22Rv1 (cell line): ENCODE measurements at regions not wholly inside any gene's neighbourhood (a gene's known extent, or its start where the extent isn't known, plus 50 kb on each side); places are given as distances from the start of the nearest gene placed in this dataset.
"Not testable (repeated sequence)": the region's sequence is repeated elsewhere in the genome, so short reads cannot be mapped to it uniquely, and the experiment has no call there.

ENCODE experiments used
- H3K27ac ChIP-seq: fragments of 450-650 bp; 2 replicates; pipeline ENCODE4 v1.5.1; 2017
- ZFX ChIP-seq: fragments of 450-650 bp; IDR thresholded peaks from 2 replicates; pipeline ENCODE4 v1.6.1; 2017; ENCODE audit warnings: antibody characterized with exemption, borderline replicate concordance
- TF ChIP-seq, protein P1 (sequence below): fragments of 450-650 bp; IDR thresholded peaks from 2 replicates; pipeline ENCODE4 v1.5.1; 2017; ENCODE audit warnings: mild to moderate bottlenecking

DNA sequence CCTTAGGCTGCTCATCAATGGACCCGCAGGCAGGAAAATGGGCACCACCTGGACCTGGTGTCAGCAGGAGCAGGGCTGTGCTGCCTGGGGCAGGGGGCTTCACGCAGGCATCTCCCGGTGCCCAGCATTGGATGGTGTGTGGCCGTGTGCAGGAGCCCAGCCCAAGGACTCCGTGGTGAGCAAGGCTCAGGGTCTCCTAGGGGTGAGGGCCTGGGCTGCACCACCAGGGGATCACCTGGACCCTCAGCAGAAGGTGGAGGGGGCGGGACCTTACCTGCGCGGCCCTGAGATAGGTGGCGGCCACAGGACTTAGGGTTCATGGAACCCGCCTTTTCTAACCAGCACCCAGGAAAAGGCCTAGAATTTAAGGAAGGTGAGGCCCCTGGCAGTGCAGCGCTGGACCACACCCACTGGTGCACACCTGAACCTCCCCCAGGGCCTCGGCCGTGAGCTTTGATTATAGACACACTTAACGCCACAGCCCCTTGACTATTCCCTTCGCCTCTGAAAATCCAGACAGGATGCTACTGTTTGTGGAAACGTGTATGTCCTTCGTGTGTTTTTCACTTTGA, 89.0 kb downstream of the TMEM18 start:
- TF ChIP-seq ZFX: no peak
- TF ChIP-seq, protein P1, sequence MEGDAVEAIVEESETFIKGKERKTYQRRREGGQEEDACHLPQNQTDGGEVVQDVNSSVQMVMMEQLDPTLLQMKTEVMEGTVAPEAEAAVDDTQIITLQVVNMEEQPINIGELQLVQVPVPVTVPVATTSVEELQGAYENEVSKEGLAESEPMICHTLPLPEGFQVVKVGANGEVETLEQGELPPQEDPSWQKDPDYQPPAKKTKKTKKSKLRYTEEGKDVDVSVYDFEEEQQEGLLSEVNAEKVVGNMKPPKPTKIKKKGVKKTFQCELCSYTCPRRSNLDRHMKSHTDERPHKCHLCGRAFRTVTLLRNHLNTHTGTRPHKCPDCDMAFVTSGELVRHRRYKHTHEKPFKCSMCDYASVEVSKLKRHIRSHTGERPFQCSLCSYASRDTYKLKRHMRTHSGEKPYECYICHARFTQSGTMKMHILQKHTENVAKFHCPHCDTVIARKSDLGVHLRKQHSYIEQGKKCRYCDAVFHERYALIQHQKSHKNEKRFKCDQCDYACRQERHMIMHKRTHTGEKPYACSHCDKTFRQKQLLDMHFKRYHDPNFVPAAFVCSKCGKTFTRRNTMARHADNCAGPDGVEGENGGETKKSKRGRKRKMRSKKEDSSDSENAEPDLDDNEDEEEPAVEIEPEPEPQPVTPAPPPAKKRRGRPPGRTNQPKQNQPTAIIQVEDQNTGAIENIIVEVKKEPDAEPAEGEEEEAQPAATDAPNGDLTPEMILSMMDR: no peak
- H3K27ac ChIP-seq: no peak overlapping the region

DNA sequence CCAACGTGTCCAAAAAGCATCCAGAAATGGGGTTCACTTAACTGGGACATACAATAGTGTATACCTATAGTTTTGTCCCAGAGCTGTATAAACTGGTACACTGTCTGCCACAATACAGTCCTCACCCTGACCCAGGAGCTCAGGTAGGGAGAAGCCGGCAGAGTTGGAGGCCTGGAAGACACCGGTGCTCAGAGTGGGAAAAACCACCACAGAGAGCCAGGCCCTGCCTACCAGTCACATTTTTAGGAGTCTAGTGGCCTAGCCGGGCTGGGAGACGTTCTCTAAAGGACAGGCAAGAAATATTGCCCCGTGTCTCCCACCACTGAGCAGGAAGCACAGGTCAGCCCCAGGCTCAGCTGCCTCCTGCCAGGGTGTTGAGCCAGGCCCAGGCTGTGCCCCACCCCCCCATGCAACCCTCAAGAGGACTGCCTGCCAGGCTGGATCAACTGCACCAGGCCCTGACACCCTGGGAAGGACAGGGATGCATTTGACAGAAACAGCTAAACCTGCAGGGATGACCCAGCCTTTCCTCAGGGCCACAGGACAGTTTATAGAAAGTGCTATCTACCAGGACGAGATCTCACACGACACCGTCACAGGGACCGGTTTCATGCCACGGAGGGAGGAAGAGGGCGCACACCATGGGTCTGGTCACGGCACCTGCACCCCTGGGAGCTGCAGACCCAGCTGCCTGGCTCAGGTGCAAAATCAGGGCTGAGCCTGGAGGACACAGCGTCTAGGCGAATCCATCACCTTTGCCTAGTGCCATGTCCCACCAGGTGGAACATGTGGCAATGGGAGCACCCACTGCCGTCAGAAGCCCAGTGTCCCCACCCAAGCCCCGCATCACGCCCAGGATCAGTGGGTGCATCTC, 89.9 kb downstream of the TMEM18 start:
- no peak for TF ChIP-seq ZFX
- TF ChIP-seq, protein P1: no peak
- no peak overlapping the region for H3K27ac ChIP-seq

DNA sequence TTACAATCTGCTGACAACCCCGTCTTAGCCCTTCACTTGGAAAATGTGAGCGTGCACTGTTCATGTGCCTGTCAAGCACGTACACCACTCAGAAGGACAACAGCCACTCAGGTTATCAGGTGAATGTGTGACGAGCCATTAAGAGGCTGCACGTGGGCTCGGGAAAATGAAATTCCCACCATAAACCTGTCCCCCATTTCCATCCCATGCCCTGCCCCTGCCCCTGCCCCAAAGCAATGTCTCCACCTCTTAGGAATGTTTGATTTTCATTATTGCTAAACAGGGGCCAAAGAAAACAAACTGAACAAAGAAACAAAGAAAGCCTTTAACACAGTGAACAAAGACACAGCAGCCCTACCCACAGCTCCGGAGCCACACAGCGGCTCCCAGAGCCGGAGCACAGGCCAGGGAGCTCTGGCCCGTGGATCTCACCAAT, 90.5 kb downstream of the TMEM18 start:
- TF ChIP-seq, protein P1: no peak
- no peak for TF ChIP-seq ZFX
- no peak overlapping the region for H3K27ac ChIP-seq

DNA sequence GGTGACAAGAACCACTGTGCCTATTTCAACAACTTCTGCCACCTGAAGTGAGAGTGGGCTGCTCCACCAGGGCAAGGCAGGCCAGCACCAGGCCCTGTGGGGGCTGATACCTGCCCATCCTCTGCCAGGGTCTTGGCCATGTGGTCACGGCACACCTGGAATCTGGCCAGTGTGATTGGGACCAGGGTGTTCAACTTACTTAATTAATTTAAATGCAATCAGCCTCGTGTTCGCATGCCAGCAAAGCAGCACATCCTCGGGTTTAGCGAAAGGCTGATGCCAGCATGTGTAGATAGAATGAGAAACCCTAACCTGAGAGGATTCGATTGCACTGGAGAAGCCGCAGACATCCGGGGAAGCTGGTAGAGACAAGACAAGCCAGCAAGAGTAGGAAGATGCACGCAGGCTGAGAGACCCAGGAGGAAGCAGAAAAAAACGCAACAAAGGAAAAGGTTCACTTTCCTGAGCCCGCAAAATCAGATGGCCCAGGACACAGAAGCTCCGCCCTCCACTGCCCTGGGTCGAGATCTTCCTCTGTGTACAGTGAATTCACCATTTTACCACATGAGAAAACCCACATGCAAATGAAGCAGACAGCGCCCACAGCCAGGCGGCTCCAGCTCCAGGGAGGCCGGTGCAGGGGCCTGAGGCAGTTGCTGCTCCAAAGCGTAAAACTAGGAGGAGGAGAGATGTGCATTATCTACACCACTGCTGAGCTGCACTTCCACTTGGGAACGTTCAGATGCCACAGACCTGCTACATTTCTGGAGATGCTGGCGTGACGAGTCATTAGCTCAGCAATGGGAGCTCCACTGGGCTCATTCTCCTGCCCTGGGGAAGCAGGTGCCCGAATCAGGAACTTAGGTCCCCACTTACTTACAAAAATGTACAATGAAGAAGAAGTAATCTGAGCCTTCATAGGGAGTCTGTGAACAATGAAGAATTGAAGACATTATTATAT, 92.1 kb downstream of the TMEM18 start:
- no peak for TF ChIP-seq ZFX
- TF ChIP-seq, protein P1: no peak
- no peak overlapping the region for H3K27ac ChIP-seq

DNA sequence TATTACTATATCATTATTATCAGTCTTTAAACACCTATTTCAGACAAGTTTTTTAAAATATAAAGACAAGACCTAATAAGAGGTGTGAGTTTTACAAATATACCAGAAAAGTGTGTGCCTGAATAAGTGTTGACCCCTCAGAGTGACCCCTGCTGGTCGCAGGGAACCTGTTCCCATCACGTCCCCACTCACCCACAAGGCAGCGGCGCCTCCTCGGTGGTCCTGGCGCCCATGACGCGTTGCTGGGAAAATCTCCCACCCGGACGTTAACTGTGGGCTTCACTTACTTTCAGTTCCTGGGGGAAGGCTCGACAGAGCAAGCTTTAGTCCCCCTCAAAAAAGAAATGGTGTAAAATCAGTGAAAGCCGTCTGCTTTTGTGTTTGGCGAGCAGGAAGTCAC, 93.5 kb downstream of the TMEM18 start:
- no peak overlapping the region for H3K27ac ChIP-seq
- no peak for TF ChIP-seq ZFX

DNA sequence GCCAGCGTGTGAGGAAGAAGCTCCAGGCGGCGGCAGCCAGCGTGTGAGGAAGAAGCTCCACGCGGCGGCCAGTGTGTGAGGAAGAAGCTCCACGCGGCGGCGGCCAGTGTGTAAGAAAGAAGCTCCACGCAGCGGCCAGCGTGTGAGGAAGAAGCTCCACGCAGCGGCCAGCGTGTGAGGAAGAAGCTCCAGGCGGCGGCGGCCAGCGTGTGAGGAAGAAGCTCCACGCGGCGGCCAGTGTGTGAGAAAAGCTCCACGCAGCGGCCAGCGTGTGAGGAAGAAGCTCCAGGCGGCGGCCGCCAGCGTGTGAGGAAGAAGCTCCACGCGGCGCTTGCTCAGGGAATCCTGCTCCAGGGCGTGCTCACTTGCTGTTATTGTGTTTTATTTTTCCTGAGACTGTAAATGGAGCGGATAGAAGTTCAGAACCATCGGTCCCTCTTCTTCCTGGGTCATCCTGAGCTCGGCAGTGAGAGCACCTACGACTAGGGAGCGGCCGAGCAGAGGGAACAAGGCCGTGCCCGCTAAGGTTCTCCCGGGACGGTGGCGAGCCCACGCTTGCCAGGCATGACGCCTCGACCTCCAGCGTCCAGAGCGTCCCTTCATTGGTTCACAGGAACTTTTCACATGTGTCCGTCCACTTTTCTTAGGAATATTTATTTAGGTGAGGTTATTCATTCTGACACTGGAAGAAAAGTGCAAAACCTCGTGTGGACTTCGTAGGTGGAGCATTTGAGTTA, 94.2 kb downstream of the TMEM18 start:
- no peak overlapping the region for H3K27ac ChIP-seq
- TF ChIP-seq, protein P1: no peak
- no peak for TF ChIP-seq ZFX

DNA sequence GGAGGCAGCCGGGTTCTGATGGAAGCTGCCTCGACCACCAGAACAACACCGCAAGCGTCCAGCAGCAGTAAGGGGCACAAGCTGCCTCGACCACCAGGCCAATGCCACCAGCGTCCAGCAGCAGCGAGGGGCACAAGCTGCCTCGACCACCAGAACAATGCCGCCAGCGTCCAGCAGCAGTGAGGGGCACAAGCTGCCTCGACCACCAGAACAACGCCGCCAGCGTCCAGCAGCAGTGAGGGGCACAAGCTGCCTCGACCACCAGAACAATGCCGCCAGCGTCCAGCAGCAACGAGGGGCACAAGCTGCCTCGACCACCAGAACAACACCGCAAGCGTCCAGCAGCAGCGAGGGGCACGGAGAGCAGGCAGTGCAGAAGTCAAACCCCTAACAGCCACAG, 94.9 kb downstream of the TMEM18 start:
- not testable (repeated sequence) for H3K27ac ChIP-seq
